Hematopoietic multipotent progenitor cell (in vitro differentiated cells): ENCODE measurements at regions not wholly inside any gene's neighbourhood (a gene's known extent, or its start where the extent isn't known, plus 50 kb on each side); places are given as distances from the start of the nearest gene placed in this dataset.

Experiments used
- DNase-seq, 3 donors: peaks; one replicate each; pipeline ENCODE4 v3.0.0-alpha.2; 2011 to 2015; ENCODE audit warnings: low read depth in 2 of 3, low spot score in 2 of 3

DNA sequence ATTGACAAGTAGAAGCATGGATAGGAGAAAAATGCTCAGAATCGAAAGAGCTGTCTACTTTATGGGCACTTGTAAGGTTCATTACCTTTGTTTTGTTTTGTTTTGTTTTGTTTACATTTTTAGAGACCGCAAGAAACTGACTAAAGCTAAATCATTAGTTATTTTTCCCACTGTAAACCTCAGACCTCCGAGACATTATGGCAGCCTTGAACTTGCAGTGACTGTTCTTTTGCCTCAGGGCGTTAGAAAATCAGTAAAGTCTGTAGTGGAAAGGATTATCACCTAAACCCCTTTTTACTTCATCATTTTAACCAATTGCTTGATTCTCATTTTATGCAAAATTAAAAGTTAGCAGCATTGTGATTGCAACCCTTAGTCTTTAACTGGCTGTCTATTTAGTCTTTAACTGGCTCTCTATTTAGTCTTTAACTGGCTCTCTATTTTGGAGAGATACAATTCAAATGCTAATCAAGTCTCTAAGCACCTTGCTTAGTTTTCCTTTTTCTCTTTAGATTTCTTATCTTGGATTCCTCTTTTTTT lies 383.3 kb upstream of the ROBO2 start:
- DNase-seq: no peak

DNA sequence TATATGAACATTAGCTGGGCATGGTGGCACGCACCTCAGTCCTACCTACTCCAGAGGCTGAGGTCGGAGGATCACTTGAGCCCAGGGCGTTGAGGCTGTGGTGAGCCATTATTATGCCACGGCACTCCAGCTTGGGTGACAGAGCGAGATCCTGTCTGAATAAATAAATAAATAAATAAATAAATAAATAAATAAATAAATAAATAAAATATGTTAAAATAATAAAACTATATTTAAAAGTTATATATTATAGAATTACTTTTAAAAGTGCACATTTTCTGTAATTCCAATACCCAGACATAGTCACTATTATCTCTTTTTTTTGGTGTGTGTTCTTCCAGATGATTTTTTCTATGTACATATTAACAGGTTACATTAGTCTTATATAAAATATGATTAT lies 382.0 kb upstream of the ROBO2 start:
- no peak for DNase-seq

DNA sequence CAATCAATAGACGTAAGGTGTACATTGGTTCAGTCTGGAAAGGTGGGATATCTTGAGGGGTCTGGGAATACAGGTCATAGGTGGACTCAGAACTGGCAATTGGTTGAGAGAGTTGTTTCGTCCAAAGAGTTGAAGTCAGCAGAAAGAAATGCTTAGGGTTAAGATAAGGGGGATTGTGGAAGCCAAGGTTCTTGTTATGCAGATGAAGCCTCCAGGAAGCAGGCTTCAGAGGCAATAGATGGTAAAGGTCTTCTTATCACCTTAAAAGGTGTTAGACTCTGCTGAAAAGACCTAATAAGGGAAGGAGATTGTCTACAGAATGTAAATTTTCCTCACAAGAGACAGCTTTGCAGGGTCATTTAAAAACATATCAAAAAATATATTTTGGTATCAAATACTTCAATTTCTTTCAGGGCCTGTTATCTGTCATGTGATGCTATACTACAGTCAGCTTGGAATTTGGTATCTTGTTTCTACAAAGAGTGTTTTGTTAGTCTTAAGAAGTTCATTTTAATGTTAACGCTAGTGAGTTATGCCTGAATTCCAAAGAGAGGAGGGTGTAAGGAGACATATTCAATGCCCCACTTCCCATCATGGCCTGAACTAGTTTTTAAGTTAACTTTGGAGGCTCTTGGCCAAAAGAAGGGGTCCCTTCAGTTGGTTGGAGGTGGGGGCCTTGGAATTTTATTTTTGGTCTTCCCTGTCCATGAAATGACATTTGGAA lies 378.2 kb upstream of the ROBO2 start:
- DNase-seq: no peak

DNA sequence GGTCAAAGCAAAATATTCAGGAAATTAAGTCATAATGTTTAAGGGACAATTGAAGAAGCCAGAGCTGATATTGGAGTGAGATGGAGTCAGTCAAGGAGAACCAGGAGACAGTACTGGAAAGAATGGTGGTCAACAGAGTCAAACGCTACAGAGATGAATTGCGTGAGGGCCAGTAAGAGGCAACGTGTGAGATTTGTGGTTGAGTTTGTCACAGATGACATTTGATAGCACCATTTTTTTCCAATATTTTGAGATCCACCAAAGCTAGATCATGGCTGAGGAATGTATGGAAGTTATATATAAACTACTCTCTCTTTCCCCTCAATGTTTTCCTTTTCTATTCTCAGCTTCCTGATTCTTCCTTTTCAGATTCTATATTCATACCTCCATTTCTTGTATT lies 375.1 kb upstream of the ROBO2 start:
- no peak for DNase-seq

DNA sequence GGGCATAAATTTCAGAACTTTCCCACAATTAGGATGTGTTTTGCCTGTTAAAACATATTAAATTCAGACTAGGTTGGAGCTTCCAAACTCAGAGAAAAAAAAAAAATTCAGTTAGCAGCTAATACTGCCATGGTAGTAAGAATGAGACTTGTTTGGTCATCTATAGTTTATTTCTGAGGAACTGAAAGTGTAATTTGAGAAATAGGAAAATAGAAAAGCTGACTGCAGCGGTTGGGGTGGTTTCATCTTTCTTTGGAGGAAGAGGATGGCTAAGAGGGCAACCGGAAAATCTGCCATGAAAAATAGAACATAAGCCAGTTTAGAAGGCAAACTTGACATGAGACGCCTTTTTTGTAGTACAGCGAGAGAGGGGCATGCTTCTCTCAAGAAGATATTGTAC lies 371.2 kb upstream of the ROBO2 start:
- no peak for DNase-seq

DNA sequence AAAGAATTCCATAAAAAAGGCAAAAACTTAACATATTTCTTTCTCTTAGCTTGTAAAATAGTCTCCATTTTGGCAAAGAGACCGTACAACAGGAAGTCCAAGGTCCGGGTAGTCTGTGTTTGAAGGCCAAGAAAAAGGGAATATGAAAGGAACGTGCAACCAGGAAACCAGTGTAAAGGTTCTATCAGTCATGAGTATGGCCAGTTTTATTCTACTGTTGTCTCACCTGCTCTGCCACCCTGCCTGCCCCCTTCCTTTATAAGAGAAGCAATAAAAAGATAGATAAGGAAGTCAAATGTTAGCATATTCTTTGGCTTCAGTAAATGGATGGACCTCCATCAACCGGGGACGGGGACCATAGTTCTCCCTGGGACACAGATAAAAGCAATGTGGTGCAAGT lies 370.6 kb upstream of the ROBO2 start:
- no peak for DNase-seq

DNA sequence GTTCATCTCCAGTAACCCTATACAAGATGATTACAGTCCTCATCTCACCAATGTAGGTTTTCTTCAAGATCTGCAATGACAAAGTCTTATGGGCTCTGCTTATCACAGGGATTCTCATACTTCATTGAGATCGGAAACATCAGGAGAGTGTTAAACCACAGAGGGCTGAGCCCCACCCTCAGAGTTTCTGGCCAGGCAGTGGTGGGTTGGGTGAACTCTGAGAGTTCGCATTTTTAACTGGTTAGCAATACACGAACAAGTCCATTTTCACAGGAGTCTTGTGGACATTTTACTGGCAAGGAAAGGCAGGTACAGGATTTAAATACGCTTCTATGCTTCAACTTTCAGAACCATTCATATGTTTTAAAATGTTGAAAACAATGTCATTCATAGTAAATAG lies 366.7 kb upstream of the ROBO2 start:
- DNase-seq: no peak

DNA sequence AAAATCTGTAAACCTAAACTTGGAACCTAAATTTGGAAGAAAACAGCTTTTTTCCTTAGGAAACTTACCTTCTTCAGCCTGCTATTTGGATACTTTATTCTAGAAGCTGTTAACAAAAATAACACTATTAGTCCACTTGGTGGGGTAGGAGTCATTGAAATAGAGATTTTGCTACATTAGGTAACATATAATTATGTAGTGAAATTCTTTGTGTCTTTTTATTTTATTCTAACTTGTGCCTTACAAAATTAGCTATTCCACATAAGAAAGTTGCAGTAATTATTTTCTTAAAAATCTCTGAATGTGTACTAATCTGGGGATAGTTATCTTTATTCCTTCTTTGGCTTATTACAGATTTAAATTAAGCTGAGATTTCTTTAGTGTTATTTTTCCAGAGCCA lies 360.4 kb upstream of the ROBO2 start:
- DNase-seq: no peak

DNA sequence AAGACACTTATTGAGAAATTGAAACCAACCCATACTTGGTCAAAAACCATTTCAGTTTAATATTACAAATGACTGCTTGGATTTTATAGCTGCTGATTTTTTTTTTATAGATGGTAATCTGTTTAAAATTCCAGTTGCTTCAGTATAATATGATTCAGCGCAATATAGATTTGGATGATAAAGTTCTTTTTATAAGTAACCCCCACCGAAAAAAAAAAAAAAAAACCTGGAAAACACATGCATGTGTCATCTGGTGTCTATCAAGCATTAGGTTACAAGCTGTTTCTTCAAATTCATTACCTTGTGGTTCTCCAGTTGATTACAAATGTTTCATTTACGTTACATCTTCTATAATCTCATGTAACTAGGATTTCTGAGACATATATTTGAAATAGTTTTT lies 356.6 kb upstream of the ROBO2 start:
- no peak for DNase-seq

DNA sequence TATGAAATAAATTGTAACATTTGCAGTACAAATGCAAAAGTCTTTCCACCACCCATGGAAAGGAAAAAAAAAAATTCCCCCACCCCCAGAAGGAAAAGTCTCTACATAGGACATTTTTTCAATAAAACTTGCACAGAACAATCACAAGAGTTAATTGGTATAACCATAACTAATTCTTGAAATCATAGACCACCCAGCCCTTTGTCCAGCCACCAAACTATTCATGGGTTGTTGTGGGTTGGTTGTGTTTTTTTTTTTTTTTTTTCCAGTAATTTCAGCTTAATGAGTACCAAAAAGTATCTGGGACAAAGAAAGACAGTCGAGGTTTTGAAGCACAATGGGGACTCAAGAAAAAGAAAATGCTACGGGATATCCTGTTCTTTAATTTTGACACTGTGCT lies 355.0 kb upstream of the ROBO2 start:
- DNase-seq: no peak

DNA sequence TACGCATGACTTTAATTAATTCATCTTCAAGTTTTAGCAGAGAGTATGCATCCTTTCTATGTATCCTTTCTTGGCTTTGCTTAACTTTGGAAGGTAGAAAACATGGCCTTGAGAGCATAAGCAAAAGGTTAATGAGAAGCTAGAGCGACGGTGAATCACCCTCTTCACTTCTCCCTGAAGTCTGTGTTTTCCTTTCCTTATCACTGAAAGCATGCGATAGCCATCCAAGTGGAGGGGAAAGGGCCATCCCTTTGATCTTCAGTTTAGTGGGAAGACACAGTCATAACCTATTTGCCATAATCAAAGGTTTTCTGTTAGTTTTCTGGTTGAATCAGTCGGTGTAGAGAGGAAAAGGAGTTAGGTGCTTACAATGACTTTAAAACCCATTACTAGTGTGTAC lies 354.0 kb upstream of the ROBO2 start:
- DNase-seq: no peak

DNA sequence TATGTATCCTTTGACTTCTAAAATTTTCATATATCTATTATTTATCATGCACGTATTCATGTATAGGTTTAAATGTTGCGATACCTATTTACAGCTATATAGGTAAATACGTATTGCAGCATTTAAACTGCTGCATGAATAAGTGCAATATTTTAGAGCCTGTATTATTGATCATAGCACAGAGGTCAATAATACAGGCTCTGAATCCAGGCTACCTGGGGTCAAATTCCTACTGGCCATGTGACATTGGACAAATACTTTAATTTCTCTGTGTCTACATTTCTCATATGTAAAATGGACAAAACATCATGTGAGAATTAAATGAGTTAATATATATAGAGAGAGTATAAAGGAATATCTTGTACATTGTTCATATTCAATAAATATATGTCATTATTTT lies 352.9 kb upstream of the ROBO2 start:
- no peak for DNase-seq

DNA sequence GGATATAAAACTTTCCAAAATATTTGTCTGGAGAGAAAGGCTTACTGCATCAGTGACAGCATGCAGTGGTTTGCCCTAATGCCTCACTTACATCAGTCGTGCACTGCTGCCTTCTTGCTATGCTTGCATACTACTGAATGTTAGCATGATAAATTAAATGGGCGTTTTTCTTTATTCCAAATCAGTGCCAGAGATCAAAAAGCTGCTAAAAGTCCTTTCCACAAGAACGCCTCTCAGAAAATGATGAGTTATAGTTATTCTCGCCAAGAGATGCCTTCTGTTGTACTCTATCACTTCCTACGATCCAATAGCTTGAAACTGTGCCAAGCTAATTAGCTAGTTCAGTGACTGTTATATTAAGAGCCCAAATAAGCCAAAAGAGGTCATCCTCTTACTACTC lies 345.8 kb upstream of the ROBO2 start:
- no peak for DNase-seq

DNA sequence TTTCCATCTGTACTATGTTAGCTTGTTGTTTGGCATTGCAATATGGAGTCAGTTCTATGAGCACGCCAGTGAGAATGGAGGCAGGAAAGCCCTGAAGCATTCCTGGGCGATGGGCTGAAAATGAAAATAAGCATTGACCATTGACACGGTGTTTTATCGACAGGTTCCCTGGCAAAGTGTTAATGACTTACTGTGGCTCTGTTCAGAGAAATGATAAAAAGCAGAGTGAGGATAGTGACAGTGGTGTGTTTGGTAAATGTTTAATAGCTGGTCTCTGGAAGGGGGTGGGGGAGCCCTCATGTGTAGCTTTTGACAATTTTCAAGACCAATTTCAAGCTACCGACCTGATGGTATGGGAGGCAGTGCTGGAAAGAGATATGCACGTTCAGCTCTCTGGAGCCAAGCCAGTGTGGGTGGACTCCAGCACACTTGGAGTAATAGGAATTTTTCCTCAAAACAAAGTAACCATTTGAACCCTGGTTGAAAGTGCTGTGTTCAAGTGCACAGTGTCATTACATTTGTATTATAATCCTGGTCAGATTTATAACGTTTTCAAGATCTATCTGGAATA lies 341.7 kb upstream of the ROBO2 start:
- no peak for DNase-seq

DNA sequence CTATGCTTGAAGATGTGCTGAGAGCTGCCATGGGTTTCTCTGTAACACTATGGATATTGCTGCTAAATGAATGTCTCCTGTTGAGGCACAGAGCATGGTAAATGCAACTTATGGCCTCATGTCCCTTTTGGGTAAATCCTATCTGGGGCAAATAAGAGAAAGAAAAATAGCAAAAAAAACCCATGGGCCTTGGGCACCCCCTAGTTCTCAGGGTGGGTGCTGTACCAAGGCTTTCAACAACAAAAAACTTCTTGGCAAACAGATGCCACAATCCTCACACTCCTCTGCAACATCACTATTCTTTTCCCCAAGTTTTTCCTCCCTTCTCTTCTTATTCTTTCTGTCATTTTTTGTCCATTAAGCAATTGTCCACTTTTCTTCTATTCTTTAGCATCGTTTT lies 340.1 kb upstream of the ROBO2 start:
- no peak for DNase-seq

DNA sequence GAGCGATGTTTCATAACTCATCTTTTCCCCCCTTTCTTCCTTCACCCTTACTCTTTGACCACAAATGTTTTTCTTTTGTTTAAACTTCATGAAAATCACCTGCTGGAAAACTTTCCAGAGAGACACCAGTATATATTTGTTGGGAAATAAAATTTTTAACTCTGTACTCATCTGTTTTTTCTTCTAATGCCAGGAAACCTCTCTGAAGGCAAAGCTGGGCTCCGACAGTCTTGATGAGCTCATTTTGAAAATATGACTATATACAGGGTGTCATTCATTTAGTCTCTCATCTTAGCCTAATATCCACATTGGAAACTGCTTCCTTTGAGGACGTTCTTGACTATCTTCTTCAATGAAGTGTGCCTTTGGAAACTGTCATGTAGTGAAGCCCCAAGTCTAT lies 339.6 kb upstream of the ROBO2 start:
- DNase-seq: no peak

DNA sequence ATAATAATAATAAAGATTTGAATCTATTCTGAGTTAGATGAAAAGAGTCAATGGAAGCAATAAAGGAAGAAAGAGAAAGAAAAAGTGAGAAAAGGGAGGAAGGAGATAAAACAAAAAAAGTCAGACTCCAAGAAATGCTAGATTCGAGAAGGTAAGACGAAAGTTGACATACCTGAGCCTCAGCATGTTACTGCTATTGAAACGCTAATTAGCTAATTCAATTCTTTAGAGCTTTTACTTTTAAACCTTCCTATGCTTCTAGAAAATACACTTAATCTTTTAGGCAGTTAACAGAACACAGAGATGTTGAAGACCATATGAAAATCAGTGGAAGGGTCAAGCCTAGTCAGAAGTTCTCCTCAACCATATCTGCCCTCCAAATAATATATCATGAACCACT lies 337.2 kb upstream of the ROBO2 start:
- DNase-seq: no peak

DNA sequence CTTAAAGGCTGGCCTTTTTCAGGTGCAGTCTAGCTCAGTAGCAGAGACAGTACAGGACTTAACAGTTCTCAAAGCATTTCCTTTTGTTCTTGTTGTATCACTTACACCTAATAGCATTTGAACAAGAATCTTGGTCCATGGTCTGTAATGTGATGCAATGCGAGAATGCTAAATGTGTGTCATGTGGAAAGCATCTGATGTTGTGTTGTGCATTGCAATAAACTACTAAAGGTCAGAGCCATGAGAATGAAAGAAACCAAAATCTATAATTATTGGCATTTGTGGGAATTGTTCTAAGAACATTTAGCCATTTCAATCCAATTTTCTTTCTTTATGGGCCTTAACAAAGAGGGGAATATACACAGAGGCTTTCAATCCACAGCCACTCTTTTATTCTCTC lies 324.5 kb upstream of the ROBO2 start:
- no peak for DNase-seq

DNA sequence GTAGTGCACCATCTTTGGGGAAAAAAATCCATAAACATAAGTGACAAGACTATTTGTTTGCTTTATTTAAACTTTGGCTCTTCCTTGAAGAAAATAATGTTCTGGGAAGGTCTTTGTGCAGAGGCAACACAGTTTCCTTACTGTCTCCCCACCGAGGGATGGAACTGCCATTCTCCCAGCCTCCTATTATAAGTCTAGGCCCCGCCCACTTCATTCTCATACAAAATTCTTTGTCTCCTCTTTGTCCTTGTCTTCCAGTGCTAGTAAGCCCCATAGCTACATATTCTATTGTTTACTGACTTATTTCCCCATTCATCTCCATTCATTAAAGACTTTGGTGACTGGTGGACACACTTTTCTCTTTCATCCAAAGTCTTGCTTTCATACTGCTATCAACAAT lies 316.5 kb upstream of the ROBO2 start:
- DNase-seq: no peak

DNA sequence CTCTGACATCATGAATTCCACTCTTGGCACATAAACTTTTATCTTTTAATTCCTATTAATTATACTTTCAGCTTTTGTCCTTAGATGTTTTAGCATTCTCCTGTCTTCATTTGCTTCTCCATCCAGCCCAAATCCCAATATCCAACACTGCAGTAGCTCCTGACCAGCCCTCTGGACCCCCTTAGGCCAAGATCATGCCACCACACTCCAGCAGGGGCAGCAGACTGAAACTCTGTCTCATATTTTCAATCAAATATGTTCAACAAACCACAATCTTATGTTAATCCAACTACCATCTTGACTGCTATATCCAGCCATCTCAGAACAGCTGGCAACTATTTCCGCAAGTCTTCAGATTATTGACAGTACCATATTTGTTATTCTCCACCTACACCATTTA lies 315.8 kb upstream of the ROBO2 start:
- no peak for DNase-seq

DNA sequence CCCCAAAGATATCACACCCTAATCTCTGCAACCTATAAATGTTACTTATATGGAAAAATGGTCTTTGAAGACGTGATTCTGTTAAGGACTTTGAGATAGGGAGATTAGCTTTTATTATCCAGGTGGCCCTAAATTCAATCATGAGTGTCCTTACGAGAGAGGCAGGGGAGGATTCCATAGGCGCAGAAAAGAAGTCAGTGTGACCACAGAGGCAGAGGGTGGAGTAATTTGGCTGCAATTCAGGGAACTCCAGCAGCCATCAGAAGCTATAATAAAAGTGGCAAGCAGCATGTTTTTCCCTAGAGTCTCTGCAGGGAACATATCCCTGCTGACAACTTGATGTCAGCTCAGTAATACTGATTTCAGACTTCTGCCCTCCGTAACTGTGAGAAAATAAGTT lies 315.2 kb upstream of the ROBO2 start:
- no peak for DNase-seq

DNA sequence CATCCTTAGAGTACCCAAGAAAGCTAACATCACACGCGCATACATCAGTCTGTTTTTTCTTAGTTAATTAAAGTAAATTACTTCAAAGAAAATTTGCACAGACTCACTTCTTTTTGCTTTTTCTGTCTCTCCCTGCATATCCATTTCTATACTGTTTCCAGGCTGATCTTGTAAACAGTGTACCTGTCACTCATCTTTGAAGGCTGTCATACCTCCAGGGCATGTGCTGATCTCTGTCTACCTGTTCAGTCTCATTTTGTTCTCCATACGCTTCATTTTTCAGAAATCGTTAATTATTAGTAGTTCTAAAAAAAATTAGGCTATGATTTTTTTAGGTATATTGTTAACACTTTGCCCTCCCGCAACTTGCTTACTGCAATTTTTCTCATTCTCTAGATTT lies 313.9 kb upstream of the ROBO2 start:
- DNase-seq: no peak

DNA sequence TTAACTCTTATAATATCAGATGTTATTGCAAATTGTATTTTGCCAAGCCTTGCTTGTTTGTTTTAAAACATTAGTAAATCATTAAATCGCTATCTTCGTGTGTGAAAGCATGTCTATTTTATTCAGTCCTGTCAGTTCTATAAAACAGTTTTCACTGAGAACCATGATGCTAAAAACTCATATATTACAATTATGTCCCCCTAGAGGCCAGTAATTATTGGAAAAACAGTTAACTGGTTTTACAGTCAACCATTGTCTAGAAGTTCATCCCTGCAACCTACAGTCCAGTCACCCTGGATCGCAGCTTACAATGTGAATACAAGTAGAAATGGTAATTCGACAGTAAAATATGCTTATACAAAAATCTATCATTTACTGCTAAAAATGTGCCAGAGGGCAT lies 311.5 kb upstream of the ROBO2 start:
- no peak for DNase-seq
